Midbrain (tissue), 1 donor: ENCODE measurements at regions not wholly inside any gene's neighbourhood (a gene's known extent, or its start where the extent isn't known, plus 50 kb on each side); places are given as distances from the start of the nearest gene placed in this dataset.
"Not testable (repeated sequence)": the region's sequence is repeated elsewhere in the genome, so short reads cannot be mapped to it uniquely, and the experiment has no call there.

ENCODE experiments used
- DNase-seq: peaks from one replicate; lab custom pipeline; 2025; lab: John Stamatoyannopoulos, UW

DNA sequence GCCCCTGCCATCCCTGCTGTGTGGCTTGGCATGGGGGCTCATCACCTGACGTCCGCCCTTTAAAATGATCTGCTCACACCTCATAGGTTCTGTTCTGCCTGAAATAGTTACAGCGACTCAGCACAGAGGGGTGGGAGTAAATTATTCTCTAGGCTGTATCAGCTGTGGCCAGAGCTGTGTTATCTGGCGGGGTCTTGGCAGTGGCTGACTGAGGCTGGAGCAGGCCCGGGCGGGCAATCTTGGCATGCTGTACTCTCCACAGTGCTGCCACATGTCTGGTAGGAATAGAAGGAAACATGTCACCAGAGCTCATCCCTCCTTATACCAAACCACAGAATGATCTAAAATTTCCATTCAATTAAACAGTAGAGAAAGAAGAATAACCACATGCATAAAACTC lies 499.9 kb upstream of the LMCD1 start:
- no peak for DNase-seq

DNA sequence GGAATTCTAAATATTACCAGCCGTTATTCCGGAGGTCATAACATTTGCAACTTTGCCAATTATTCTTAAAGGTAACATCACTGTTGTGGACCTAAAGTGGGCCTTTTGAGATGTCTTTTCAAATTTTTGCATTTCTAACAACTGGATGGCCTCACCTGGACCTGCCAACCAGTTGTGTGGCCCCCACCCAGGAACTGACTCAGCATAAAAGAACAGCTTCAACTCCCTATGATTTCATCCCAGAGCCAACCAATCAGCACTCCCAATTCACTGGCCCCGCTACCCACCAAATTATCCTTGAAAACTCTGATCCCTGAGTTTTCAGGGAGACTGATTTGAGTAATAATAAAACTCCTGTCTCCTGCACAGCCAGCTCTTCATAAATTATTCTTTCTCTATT lies 489.7 kb upstream of the LMCD1 start:
- no peak for DNase-seq

GRCh38 chr3:8020047-8020841 lies 481.4 kb upstream of the LMCD1 start:
- DNase-seq, result no peak

GRCh38 chr3:8027954-8028353 lies 473.7 kb upstream of the LMCD1 start:
- no peak for DNase-seq

- DNase-seq, result no peak
Observed at GRCh38 chr3:8050283-8050682, 451.3 kb upstream of the LMCD1 start.

- peak; percentile 12 for DNase-seq
Observed at GRCh38 chr3:8052659-8053058, 449.0 kb upstream of the LMCD1 start.

DNA sequence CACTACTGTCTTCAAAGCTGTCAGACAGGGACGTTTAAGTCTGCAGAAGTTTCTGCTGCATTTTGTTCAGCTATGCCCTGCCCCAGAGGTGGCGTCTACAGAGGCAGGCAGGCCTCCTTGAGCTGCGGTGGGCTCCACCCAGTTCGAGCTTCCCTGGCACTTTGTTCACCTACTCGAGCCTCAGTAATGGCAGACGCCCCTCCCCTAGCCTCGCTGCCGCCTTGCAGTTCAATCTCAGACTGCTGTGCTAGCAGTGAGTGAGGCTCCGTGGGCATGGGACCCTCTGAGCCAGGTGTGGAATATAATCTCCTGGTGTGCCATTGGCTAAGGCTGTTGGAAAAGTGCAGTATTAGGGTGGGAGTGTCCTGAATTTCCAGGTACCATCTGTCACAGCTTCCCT lies 433.5 kb upstream of the LMCD1 start:
- not testable (repeated sequence) for DNase-seq

DNA sequence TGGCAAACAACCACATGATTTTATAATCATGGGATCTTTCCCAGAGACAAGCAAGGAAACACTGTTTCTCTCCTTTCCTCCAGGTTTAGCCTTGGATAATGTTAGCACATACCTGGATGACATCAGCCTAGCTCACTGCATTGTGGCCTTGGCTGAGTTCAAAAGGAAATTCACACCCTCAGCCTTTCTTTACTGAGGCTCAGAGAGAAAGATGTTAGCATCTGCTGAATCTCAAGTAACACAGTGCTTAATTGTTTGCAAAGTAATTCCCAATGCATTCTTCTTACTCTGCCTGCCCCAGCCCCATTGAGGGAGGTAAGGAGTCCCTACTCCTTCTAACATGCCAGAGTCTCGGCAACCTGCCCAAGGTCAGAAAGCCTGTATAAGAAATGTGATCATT lies 432.2 kb upstream of the LMCD1 start:
- DNase-seq, result no peak

GRCh38 chr3:8070011-8070410 lies 431.6 kb upstream of the LMCD1 start:
- DNase-seq, result no peak

DNA sequence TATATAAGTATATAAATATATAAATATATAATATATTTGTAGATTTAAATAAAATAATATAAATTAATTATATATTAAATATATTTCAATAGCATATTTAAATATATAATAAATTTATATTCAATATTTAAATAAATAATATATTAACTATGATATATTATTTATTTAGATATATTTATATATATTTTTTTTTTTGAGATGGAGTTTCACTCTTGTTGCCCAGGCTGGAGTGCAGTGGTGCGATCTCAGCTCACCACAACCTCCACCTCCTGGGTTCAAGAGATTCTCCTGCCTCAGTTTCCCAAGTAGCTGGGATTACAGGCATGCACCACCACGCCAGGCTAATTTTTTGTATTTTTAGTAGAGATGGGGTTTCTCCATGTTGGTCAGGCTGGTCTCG lies 426.9 kb upstream of the LMCD1 start:
- DNase-seq, result not testable (repeated sequence)

DNA sequence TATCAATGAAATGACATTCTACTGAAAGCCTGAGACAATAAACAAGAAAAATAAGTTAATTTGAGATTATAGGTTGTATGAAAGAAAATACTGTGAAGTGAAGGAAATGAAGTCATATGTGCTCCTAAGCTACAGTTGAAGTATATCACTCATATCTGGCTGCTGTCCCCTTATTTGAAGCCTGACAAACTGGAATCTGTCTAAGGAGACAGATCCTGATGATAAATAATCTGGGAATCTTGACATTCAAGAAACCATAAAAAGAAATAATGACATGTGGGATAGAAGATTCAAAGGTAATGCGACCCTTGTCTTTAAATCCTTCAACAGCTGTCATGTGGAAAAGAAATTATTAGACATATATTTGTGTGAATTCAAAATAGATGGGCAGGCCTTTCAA lies 424.5 kb upstream of the LMCD1 start:
- DNase-seq, result no peak

DNA sequence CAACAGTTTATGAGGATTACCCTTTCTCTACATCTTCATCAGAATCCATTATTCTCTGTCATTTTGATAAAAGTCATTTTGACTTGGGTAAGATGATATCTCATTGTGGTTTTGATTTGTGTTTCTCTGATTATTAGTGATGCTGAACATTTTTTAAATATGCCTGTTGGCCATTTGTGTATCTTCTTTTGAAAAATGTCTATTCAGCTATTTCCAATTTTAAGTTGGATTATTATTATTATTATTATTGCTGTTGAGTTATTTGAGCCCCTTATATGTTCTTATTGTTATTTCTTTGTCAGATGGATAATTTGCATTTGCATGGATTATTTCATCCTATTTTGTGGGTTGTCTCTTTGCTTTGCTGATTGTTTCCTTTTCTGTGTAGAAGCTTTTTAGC lies 421.2 kb upstream of the LMCD1 start:
- no peak for DNase-seq

GRCh38 chr3:8085498-8085897 lies 416.1 kb upstream of the LMCD1 start:
- no peak for DNase-seq

DNA sequence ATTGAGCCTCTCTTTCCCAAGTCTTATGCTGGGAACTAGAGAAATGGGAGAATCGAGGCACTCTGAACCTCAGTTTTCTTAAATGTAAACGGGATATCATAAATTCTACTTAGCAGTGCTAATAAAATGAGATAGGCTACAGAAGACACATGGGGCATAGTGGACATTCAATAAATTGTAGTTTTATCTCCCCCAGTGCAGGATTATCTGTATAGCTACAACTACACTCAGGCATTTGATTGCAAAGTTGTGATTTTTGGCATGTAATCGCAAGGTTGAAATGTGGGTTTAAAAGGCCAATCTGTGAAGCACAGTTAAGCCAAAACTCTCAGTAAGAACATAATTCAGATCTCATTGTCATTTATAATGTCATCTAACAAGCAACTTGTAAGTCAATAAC lies 413.7 kb upstream of the LMCD1 start:
- DNase-seq, result no peak

DNA sequence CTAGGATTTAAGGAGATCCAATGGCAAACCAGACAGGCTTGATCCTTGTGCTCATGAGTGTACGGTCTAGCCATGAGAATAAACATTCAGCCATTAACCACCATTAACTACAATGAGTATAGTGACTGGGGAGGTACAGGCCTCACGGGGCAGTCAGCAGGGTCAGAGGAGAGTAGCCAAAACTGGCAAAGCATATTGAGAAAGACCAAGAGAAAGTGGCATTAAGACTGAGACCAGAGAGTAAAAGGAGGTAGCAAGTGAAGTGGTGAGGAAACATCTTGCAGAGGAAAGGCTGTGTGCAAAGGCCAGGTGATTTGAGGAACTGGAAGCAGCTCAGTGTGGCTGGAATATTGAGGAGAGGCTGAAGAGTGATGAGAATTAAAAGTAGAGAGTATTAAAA lies 407.2 kb upstream of the LMCD1 start:
- DNase-seq, result no peak

GRCh38 chr3:8095724-8096123 lies 405.9 kb upstream of the LMCD1 start:
- no peak for DNase-seq

DNA sequence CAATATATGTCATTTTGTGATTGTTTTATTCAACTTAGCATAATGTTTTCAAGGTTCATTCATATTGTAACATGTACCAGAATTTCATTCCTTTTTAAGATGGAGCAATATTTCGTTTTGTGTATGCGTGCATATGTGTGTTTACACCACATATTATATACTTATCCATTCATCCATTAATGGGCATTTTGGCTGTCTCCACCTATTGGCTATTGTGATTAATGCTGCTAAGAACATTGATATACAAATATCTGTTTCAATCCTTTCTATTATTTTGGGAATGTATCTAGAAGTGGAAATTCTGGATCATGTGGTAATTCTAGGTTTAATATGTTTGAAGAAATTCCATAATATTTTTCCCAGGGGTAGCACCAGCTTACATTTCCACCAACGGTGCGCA lies 403.9 kb upstream of the LMCD1 start:
- DNase-seq, result no peak

- no peak for DNase-seq
Observed at GRCh38 chr3:8103954-8104353, 397.7 kb upstream of the LMCD1 start.

- no peak for DNase-seq
Observed at GRCh38 chr3:8106921-8107320, 394.7 kb upstream of the LMCD1 start.

- DNase-seq, result peak; percentile 88
Observed at GRCh38 chr3:8110966-8111798, 390.4 kb upstream of the LMCD1 start.

DNA sequence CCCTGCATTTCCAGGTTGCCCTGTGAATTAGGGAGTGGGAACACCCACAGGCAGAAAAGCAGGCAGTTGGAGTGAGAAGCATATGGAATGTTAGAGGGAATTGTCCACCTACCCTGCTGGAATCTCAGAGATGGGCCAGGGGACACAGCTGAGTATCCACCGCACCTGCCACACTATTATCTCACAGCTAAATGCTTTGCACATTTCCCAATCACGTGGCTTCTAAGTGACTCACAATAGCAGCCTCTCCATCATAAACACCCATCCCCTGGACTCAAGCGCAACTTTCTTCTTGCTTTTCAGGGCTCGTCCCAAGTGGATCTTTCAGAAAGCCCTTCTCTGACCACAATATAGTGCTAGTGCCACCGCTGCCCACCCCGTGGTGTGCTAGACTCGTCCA lies 389.0 kb upstream of the LMCD1 start:
- no peak for DNase-seq

GRCh38 chr3:8113626-8114025 lies 388.0 kb upstream of the LMCD1 start:
- no peak for DNase-seq

DNA sequence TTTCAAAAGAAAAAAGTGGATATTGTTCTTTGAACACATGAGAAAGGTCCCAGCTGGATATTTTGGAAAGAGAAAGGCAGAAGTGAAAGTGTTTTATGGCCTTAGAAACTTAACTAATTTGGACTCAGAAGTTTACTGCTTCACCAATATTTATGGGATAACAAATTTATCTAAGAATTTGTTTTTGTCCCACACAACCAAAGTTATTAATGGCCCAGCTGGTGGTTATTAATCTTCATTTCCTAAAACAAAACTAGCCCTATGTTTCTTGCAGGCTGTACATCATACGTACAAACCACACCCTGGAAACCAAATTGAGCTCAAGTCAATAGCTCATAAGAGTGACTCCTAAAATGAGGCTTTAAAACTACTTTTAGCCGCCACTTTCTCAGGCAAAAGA lies 372.9 kb upstream of the LMCD1 start:
- no peak for DNase-seq
